IMR-90 (cell line): ENCODE measurements at regions not wholly inside any gene's neighbourhood (a gene's known extent, or its start where the extent isn't known, plus 50 kb on each side); places are given as distances from the start of the nearest gene placed in this dataset.

Experiments
- ATAC-seq: fragments of 200-7000 bp; cut with Tn5 transposase; 2 replicates; pipeline ENCODE4 v1.9.1; 2020; ENCODE audit warnings: low read depth, mild to moderate bottlenecking, moderate library complexity
- BruUV-seq: library from RNA; stranded (reverse); fragments of 400-500 nt; replicated peaks from 2 replicates; lab custom pipeline; 2021; lab: Mats Ljungman, UMichigan
- CTCF ChIA-PET: fragments of 300-600 bp; formaldehyde crosslinking; extraction: SDS; loops from one replicate; lab custom pipeline; 2021; ENCODE audit warnings: antibody characterized with exemption; lab: Yijun Ruan, JAX
- POLR2A ChIA-PET: fragments of 300-600 bp; sonication (Branson Sonifier 250); formaldehyde crosslinking; loops from one replicate; lab custom pipeline; 2022; ENCODE audit warnings: antibody characterized with exemption; ENCODE audit not compliant: unreplicated experiment; lab: Charles Lee
- DNase-seq: peaks from one replicate; pipeline ENCODE4 v3.0.0; 2013
- H2AFZ ChIP-seq: replicated peaks from 2 replicates; pipeline ENCODE3; 2013; ENCODE audit warnings: low read length, mild to moderate bottlenecking; ENCODE audit not compliant: poor library complexity
- H2AK5ac ChIP-seq: 2 replicates; pipeline ENCODE4 v1.6.1; 2013; ENCODE audit warnings: low read depth, low read length, inconsistent platforms
- H2AK9ac ChIP-seq: replicated peaks from 2 replicates; pipeline ENCODE3; 2013; ENCODE audit warnings: mild to moderate bottlenecking, low read depth, low read length, moderate library complexity; ENCODE audit not compliant: poor library complexity
- H2BK120ac ChIP-seq: 2 replicates; pipeline ENCODE4 v1.6.1; 2013; ENCODE audit warnings: low read depth, low read length, inconsistent platforms
- H2BK15ac ChIP-seq: 3 replicates; pipeline ENCODE4 v1.6.1; 2013; ENCODE audit warnings: low read depth, low read length, inconsistent platforms
- H2BK20ac ChIP-seq: 2 replicates; pipeline ENCODE4 v1.6.1; 2013; ENCODE audit warnings: low read depth, mild to moderate bottlenecking, inconsistent platforms, low read length, moderate library complexity
- H2BK5ac ChIP-seq: 2 replicates; pipeline ENCODE4 v1.6.1; 2013; ENCODE audit warnings: mild to moderate bottlenecking, low read depth, low read length, inconsistent platforms; ENCODE audit not compliant: poor library complexity, severe bottlenecking
- H3K14ac ChIP-seq: replicated peaks from 2 replicates; pipeline ENCODE4 v1.6.1; 2013; ENCODE audit warnings: low read depth, low read length, inconsistent platforms
- H3K18ac ChIP-seq: 2 replicates; pipeline ENCODE4 v1.6.1; 2013; ENCODE audit warnings: low read depth, low read length, control low read depth
- H3K23ac ChIP-seq: 2 replicates; pipeline ENCODE4 v1.6.1; 2013; ENCODE audit warnings: low read depth, low read length, inconsistent platforms
- H3K27ac ChIP-seq: 2 replicates; pipeline ENCODE4 v1.5.1; 2013; ENCODE audit warnings: mild to moderate bottlenecking, control low read depth, low read length; ENCODE audit not compliant: insufficient read depth
- H3K27me3 ChIP-seq: 2 replicates; pipeline ENCODE4 v1.6.1; 2013; ENCODE audit warnings: low read length; ENCODE audit not compliant: control insufficient read depth, insufficient read depth
- H3K36me3 ChIP-seq: 2 replicates; pipeline ENCODE4 v1.6.1; 2013; ENCODE audit warnings: low read length, mixed read lengths; ENCODE audit not compliant: control insufficient read depth, insufficient read depth
- H3K4ac ChIP-seq: 2 replicates; pipeline ENCODE4 v1.6.1; 2013; ENCODE audit warnings: low read depth, low read length, inconsistent platforms
- H3K4me1 ChIP-seq: 2 replicates; pipeline ENCODE4 v1.6.1; 2013; ENCODE audit warnings: low read length, mixed read lengths; ENCODE audit not compliant: control insufficient read depth, insufficient read depth
- H3K4me2 ChIP-seq: 2 replicates; pipeline ENCODE4 v1.6.1; 2013; ENCODE audit warnings: low read depth, mild to moderate bottlenecking, control low read depth, low read length, moderate library complexity
- H3K4me3 ChIP-seq: 2 replicates; pipeline ENCODE4 v1.5.1; 2013; ENCODE audit warnings: low read depth, mild to moderate bottlenecking, control low read depth, low read length, moderate library complexity; ENCODE audit not compliant: insufficient read depth
- H3K56ac ChIP-seq: 2 replicates; pipeline ENCODE4 v1.6.1; 2013; ENCODE audit warnings: low read length, inconsistent platforms; ENCODE audit not compliant: insufficient read depth; ENCODE audit errors: extremely low read depth
- H3K79me1 ChIP-seq, 2 experiments: 2 replicates each; pipeline ENCODE4 v1.6.1; 2013; ENCODE audit warnings: low read length in 2 of 2, inconsistent platforms in 1 of 2, low read depth in 1 of 2
- H3K9ac ChIP-seq: 2 replicates; pipeline ENCODE4 v1.6.1; 2013; ENCODE audit warnings: low read depth, low read length, control low read depth
- H3K9me1 ChIP-seq: 2 replicates; pipeline ENCODE4 v1.6.1; 2013; ENCODE audit warnings: low read length, inconsistent platforms; ENCODE audit not compliant: insufficient read depth
- H3K9me3 ChIP-seq: 2 replicates; pipeline ENCODE4 v1.6.1; 2013; ENCODE audit warnings: low read length; ENCODE audit not compliant: control insufficient read depth, insufficient read depth
- H4K20me1 ChIP-seq: 2 replicates; pipeline ENCODE4 v1.6.1; 2013; ENCODE audit warnings: low read length, inconsistent platforms; ENCODE audit not compliant: insufficient read depth
- H4K5ac ChIP-seq: 2 replicates; pipeline ENCODE4 v1.6.1; 2013; ENCODE audit warnings: mild to moderate bottlenecking, low read depth, low read length, control low read depth
- H4K8ac ChIP-seq, 2 experiments: 2 replicates each; pipeline ENCODE4 v1.6.1; 2013; ENCODE audit warnings: low read depth in 2 of 2, low read length in 2 of 2, control low read depth in 1 of 2, inconsistent platforms in 1 of 2
- H4K91ac ChIP-seq: 2 replicates; pipeline ENCODE4 v1.6.1; 2013; ENCODE audit warnings: low read depth, low read length, inconsistent platforms; ENCODE audit not compliant: insufficient read depth
- BHLHE40 ChIP-seq: fragments of 150-350 bp; IDR thresholded peaks from 2 replicates; pipeline ENCODE4 v1.6.1; 2016; ENCODE audit warnings: mild to moderate bottlenecking, low read depth, low read length
- CTCF ChIP-seq: conservative IDR thresholded peaks from 2 replicates; pipeline ENCODE4 v1.5.1; 2012; ENCODE audit warnings: mild to moderate bottlenecking, low read depth, low read length, improper control_type of control experiment
- ELK1 ChIP-seq: fragments of 150-350 bp; IDR thresholded peaks from 2 replicates; pipeline ENCODE4 v1.6.1; 2016; ENCODE audit warnings: low read depth, mild to moderate bottlenecking, low read length, moderate library complexity, borderline replicate concordance
- MAFK ChIP-seq: IDR thresholded peaks from 2 replicates; pipeline ENCODE4 v1.6.1; 2012; ENCODE audit warnings: low read depth, low read length, improper control_type of control experiment
- MAZ ChIP-seq: IDR thresholded peaks from 2 replicates; pipeline ENCODE4 v1.6.1; 2012; ENCODE audit warnings: low read depth, mild to moderate bottlenecking, low read length, improper control_type of control experiment, moderate library complexity, borderline replicate concordance
- POLR2A ChIP-seq: IDR thresholded peaks from 2 replicates; pipeline ENCODE4 v1.6.1; 2012; ENCODE audit warnings: mild to moderate bottlenecking, low read depth, low read length
- RAD21 ChIP-seq: IDR thresholded peaks from 2 replicates; pipeline ENCODE4 v1.6.1; 2012; ENCODE audit warnings: low read length, improper control_type of control experiment
- RCOR1 ChIP-seq: IDR thresholded peaks from 2 replicates; pipeline ENCODE4 v1.6.1; 2012; ENCODE audit warnings: mild to moderate bottlenecking, low read length, improper control_type of control experiment; ENCODE audit not compliant: insufficient replicate concordance
- RFX5 ChIP-seq: IDR thresholded peaks from 2 replicates; pipeline ENCODE4 v1.8.0; 2012; ENCODE audit warnings: low read depth, mild to moderate bottlenecking, low read length, moderate library complexity
- WGBS, 2 experiments: methylation state at CpG; one replicate each; pipeline versions ENCODE4 v1.1.5 to v1.1.7; 2013; ENCODE audit warnings: missing lambda C conversion rate in 2 of 2; ENCODE audit not compliant: insufficient read length in 1 of 2; ENCODE audit errors: extremely low coverage in 2 of 2; 5-methylcytosine and 5-hydroxymethylcytosine counted together
- dilution Hi-C: fragments of 300-500 bp; cut with HindIII; formaldehyde crosslinking; loops from one replicate; pipeline ENCODE4 v1.14.3; 2018; ENCODE audit warnings: low sequenced_read_pairs; ENCODE audit not compliant: unreplicated experiment
- in situ Hi-C: fragments of 300-500 bp; cut with MboI; formaldehyde crosslinking; loops from 3 replicates; pipeline ENCODE4 v1.14.3; 2019; ENCODE audit warnings: low sequenced_read_pairs, inconsistent platforms, mixed read lengths
- intact Hi-C: fragments of 100-400 bp; cut with micrococcal nuclease; formaldehyde crosslinking; loops from 2 replicates; pipeline ENCODE4 v1.10.0; 2022

- no peak for TF ChIP-seq MAZ
- no peak for TF ChIP-seq BHLHE40
- no peak for TF ChIP-seq RFX5
- TF ChIP-seq RAD21 = no peak
- no peak for TF ChIP-seq ELK1
- no peak for TF ChIP-seq MAFK
- no peak for TF ChIP-seq RCOR1
- no peak for TF ChIP-seq POLR2A
- no peak for TF ChIP-seq CTCF
- H2BK20ac ChIP-seq = no peak overlapping the region
- no peak overlapping the region for H3K4ac ChIP-seq
- no peaks in the 10 kb centered on the region for H3K9me1 ChIP-seq
- no peak overlapping the region for H3K27ac ChIP-seq
- H3K4me1 ChIP-seq = no peaks in the 10 kb centered on the region
- no peak overlapping the region for H3K56ac ChIP-seq
- H3K18ac ChIP-seq = no peak overlapping the region
- ATAC-seq (no peak), DNase-seq (no peak)
- H3K27me3 ChIP-seq = no peaks in the 10 kb centered on the region
- H4K8ac ChIP-seq = no peak overlapping the region
- H2AFZ ChIP-seq = no peak overlapping the region
- H2BK15ac ChIP-seq = no peak overlapping the region
- H2AK5ac ChIP-seq = no peak overlapping the region
- dilution Hi-C loops = no loop called here
- H2BK5ac ChIP-seq = no peak overlapping the region
- H3K4me2 ChIP-seq = no peak overlapping the region
- intact Hi-C loops = no loop called here
- WGBS, 2 experiments = 63% methylated on average over 2 of the region's 7 CpGs; no CpG with 5 or more reads in 1 of the 2 experiments
- H4K20me1 ChIP-seq = no peaks in the 10 kb centered on the region
- no peak overlapping the region for H2AK9ac ChIP-seq
- CTCF ChIA-PET = no interaction called here
- POLR2A ChIA-PET = no interaction called here
- H3K23ac ChIP-seq = no peak overlapping the region
- in situ Hi-C loops = no loop called here
- no peak overlapping the region for H3K4me3 ChIP-seq
- H3K36me3 ChIP-seq = no peaks in the 10 kb centered on the region
- BruUV-seq = no TSS peak
- no peak overlapping the region for H4K5ac ChIP-seq
- no peaks in the 10 kb centered on the region for H3K79me1 ChIP-seq
- H3K9me3 ChIP-seq = no peaks in the 10 kb centered on the region
- H2BK120ac ChIP-seq = no peak overlapping the region
- H3K14ac ChIP-seq = no peak overlapping the region
- no peak overlapping the region for H3K9ac ChIP-seq
- no peak overlapping the region for H4K91ac ChIP-seq
These were observed 120.3 kb upstream of the LGSN start for GRCh38 chr6:63440057-63440456.
